ENCODE measurements at regions not wholly inside any gene's neighbourhood (a gene's known extent, or its start where the extent isn't known, plus 50 kb on each side); places are given as distances from the start of the nearest gene placed in this dataset.

- TF ChIP-seq CTCF (IDR thresholded peaks at IDR 0.05): no peak
- TF ChIP-seq GABPB1 (CRISPR knock-in tag; IDR thresholded peaks at IDR 0.05): no peak
- no peak for TF ChIP-seq TP53 (CRISPR knock-in tag; IDR thresholded peaks at IDR 0.05)
- TF ChIP-seq ZNF138 (CRISPR knock-in tag; conservative IDR thresholded peaks at IDR 0.05): no peak
- no peak for TF ChIP-seq FOXK1 (CRISPR knock-in tag; IDR thresholded peaks at IDR 0.05)
- TF ChIP-seq ATF3 (CRISPR knock-in tag; conservative IDR thresholded peaks at IDR 0.05): no peak
- no peak for TF ChIP-seq USF1 (CRISPR knock-in tag; IDR thresholded peaks at IDR 0.05)
Measured at GRCh38 chr10:91698258-91698657, 65.4 kb upstream of the PPP1R3C start.
